ACHN (cell line): ENCODE measurements at regions not wholly inside any gene's neighbourhood (a gene's known extent, or its start where the extent isn't known, plus 50 kb on each side); places are given as distances from the start of the nearest gene placed in this dataset.
A peak's percentile ranks its signal among the peaks of the same experiment; 100 is the strongest.
"Not testable (repeated sequence)": the region's sequence is repeated elsewhere in the genome, so short reads cannot be mapped to it uniquely, and the experiment has no call there.

Experiments used
- DNase-seq: peaks from one replicate; pipeline ENCODE4 v3.0.0-alpha.2; 2015
- in situ Hi-C: cut with HindIII; loops from 2 replicates; pipeline ENCODE4 v1.10.0; 2017; ENCODE audit warnings: low sequenced_read_pairs, low pct_ligation_motif_present, low pct_unique_long_range_greater_than_20kb

GRCh38 chr4:10831727-10832408 lies 147.3 kb upstream of the CLNK start:
- in situ Hi-C loops = no loop called here
- DNase-seq = no peak

- DNase-seq, in situ Hi-C loops: not testable (repeated sequence)
Measured at GRCh38 chr4:10828918-10829538, 144.5 kb upstream of the CLNK start.

- in situ Hi-C loops = no loop called here
- no peak for DNase-seq
Measured at GRCh38 chr4:10821826-10822225, 137.3 kb upstream of the CLNK start.

GRCh38 chr4:10816571-10816970 lies 132.0 kb upstream of the CLNK start:
- DNase-seq = no peak
- in situ Hi-C loops = no loop called here

DNA sequence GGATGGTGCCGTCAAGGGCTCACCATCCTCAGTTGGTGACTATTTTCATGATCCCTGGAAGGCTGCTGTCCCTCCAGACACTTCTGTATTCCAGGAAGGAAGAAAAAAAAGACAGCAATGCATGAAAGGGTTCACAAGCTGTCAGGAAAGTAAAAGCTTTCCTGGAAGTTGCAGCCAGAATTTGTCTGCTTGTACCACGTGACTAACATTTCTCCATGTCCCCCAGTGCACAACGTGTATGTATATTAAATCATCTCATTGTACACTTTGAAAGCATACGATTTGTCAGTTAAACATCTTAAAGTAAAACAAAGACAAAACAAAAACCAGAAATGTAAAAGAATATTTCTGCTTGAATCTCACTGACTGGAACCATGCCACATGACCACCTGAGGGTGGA lies 127.4 kb upstream of the CLNK start:
- no peak for DNase-seq
- in situ Hi-C loops = no loop called here

DNA sequence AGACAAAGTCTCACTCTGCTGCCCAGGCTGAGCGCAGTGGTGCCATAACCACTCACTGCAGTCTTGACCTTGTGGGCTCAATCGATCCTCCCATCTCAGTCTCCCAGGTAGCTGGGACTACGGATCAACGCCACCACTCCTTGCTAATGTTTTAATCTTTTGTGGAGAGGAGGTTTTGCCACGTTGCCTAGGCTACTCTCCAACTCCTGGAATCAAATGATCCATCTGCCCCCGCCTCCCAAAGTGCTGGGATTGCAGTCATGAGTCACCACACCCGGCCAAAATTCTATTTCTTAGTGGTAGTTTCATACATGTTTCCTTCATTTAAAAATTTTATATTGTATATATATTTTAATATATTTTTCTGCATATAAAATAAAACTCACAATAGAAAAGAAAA lies 125.8 kb upstream of the CLNK start:
- in situ Hi-C loops = no loop called here
- no peak for DNase-seq

DNA sequence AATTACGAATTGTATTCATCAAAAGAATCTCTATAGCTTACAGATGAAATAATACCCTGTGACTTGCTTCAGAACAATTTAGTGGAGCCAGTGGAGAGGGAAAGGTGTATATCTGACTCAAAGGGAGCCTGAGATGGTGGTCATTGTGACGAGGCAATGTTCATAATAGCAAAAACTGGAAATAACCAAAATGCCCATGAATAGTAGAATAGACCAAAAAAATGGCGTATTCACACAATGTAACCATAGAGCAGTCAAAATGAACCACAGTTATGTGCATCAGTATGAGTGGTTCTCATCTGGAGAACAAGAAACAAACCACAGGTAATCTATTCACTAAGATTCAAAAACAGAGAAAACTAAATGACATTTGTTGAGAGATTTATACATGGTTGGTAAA lies 125.3 kb upstream of the CLNK start:
- DNase-seq = no peak
- in situ Hi-C loops = no loop called here

- in situ Hi-C loops = no loop called here
- no peak for DNase-seq
Measured at GRCh38 chr4:10808591-10808990, 124.0 kb upstream of the CLNK start.

GRCh38 chr4:10806953-10807645 lies 122.5 kb upstream of the CLNK start:
- DNase-seq = no peak
- in situ Hi-C loops = no loop called here

- in situ Hi-C loops = no loop called here
- DNase-seq = no peak
Measured at GRCh38 chr4:10803713-10804343, 119.3 kb upstream of the CLNK start.

DNA sequence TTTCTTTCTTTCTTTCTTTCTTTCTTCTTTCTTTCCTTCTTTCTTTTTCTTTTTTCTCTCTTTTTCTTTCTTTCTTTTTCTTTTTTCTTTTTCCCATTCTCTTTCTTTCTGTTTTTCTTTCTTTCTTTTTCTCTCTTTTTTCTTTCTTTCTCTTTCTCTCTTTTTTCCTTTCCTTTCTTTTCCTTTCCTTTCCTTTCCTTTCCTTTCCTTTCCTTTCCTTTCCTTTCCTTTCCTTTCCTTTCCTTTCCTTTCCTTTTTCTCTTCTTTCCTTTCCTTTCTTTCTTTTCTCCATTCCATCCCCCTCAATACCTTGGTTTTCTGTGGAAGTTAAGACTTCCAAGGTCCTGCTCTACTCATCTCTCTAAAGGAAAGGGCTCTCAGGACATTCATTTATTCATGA lies 102.8 kb upstream of the CLNK start:
- in situ Hi-C loops = no loop called here
- no peak for DNase-seq

DNA sequence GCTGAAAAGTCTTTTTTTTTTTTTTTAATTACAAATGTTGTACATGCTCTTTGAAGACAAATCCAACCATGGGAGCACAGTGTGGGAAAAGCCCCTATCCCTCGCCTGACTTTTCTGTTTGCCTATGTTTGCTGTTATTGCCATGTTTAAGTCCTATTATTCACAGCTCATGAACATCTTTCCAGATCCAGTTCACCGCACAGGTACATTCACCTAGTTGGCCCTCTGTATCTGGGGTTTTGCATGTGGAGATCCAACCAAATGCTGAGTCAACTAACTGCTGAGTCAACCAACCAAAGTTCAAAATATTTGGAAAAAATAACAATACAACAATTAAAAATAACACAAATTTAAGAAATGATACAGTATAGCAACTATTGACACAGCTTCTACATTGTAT lies 100.1 kb upstream of the CLNK start:
- in situ Hi-C loops = no loop called here
- no peak for DNase-seq

DNA sequence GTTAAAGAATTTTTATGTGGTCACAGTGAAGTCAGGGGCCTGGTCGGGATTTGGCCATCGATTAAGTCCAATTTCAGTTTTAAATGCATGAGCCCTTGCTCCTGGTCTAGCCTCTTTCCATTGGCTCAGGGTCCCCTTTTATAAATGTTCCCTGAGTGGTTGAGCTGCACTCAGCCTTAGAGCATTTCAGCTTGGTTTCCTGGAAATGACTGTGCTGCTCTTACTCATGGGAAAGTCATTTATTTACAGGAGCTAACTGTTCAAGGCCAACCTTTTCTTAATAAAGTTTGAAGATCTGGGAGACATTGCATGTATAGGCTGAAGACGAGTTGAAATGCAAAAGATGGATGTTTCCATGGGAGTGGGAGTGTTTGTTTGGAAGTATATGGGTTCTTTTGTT lies 98.8 kb upstream of the CLNK start:
- DNase-seq = peak; percentile 46
- in situ Hi-C loops = no loop called here

DNA sequence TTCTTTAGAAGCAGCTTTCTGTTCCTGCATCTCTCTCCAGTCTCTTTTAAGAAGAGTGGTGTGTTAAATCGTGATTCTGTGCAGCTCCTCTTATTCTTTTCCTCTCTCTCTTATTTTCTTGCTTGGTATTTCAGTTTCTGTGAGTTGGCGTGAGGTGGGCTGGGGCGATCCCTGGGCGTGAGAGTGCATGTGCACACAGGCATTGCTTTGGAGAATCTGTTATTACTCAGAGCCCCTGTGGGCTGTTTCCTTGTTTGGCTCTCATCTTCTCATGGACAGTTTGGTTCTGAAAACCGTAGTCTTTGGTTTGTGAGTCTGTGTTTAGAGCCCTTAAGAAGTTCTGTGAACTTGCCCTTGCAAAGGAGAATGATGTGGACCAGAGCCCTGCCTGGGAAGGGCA lies 97.2 kb upstream of the CLNK start:
- no peak for DNase-seq
- in situ Hi-C loops = no loop called here

DNA sequence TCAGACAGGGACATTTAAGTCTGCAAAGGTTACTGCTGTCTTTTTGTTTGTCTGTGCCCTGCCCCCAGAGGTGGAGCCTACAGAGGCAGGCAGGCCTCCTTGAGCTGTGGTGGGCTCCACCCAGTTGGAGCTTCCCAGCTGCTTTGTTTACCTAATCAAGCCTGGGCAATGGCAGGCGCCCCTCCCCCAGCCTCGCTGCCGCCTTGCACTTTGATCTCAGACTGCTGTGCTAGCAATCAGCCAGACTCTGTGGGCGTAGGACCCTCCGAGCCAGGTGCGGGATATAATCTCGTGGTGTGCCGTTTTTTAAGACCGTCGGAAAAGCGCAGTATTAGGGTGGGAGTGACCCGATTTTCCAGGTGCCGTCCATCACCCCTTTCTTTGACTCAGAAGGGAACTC lies 96.2 kb upstream of the CLNK start:
- DNase-seq, in situ Hi-C loops: not testable (repeated sequence)

DNA sequence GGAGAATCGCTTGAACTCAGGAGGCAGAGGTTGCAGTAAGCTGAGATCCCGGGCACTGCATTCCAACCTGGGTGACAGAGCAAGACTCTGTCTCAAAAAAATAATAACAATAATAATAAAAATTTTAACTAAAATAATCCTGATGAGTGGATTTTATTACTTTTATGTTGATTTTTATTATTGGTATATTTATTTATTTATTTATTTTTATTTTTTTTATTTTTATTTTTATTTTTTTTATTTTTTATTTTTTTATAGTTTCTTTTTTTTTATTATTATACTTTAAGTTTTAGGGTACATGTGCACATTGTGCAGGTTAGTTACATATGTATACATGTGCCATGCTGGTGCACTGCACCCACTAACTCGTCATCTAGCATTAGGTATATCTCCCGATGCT lies 90.6 kb upstream of the CLNK start:
- DNase-seq, in situ Hi-C loops: not testable (repeated sequence)

DNA sequence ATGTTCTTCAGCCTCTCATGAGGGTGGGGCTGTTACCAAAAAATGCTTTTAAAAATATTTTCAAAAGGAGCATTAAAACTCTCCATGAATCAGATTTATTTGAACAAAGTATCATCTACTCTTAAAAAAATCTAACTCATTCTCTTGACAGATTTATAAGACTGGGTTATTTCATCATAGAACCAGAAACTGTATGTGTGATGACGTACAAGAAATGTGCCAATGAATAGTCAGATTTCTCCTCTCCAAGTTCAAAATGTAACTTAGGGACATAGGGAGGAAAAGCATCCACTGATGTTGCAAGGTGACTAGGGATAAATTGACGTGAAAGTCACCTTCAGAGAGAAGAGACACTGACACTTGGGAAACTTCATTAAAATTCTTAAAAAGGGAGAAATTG lies 89.1 kb upstream of the CLNK start:
- DNase-seq = no peak
- in situ Hi-C loops = no loop called here

DNA sequence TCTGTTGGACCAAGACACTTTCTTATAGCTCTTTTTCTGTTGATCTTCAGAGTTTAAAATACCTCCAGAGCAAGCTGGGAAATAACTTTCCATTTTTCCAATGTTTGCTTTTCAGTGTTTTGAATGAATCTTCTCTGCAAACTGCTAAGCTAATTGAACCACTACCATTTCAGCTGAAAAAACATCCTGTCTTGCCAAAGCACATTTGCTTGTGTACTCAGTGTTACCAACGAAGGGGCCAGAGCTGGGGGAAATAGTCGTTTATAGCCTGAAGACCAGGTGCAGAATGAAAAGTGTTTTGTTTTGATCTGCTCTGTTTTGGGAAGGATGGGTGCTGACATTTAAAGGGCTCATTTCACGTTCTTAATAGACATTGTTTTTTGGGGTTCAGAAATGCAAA lies 88.4 kb upstream of the CLNK start:
- DNase-seq = no peak
- in situ Hi-C loops = no loop called here

DNA sequence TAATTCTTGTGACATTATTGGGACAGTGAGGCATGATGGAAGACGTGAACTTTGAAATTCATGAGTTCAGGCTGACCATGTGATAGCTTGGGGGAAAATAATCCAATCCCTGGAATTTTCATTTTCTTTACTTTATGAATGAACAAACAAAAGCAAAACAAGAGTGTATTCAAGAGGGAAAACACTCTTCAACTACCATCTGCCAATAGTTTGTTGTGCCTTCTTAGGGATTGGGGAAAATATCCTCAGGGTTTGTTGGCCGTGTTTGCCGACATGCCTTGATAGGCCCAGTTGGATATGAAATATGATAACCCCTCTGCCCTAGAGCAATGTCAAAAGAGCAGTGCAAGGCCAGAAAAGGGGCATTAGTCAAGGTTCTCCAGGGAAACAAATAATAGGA lies 80.8 kb upstream of the CLNK start:
- DNase-seq = no peak
- in situ Hi-C loops = no loop called here

GRCh38 chr4:10762561-10762960 lies 78.0 kb upstream of the CLNK start:
- no peak for DNase-seq
- in situ Hi-C loops = no loop called here
